Heart right ventricle (tissue), 16 donors: ENCODE measurements at regions not wholly inside any gene's neighbourhood (a gene's known extent, or its start where the extent isn't known, plus 50 kb on each side); places are given as distances from the start of the nearest gene placed in this dataset.

Experiments
- ATAC-seq, 8 donors: fragments of 200-7000 bp; cut with Tn5 transposase; one replicate each; pipeline ENCODE4 v1.9.1; 2020; ENCODE audit warnings: mild to moderate bottlenecking in 8 of 8, moderate library complexity in 8 of 8, moderate number of reproducible peaks in 1 of 8
- DNase-seq, 2 donors: peaks; one replicate each; pipeline ENCODE4 v3.0.0-alpha.2; 2020
- H3K27ac ChIP-seq, 10 donors: fragments of 200-600 bp; sonication (generic) in 2 of 10; one replicate each; pipeline versions ENCODE4 v1.5.0 to v1.8.0; 2020 to 2022; ENCODE audit warnings: mild to moderate bottlenecking in 3 of 10
- H3K27me3 ChIP-seq, 7 donors: fragments of 200-600 bp; one replicate each; pipeline ENCODE4 v1.8.0; 2021 to 2022; ENCODE audit warnings: mild to moderate bottlenecking in 2 of 7
- H3K36me3 ChIP-seq, 9 donors: fragments of 200-600 bp; sonication (generic) in 1 of 9; one replicate each; pipeline versions ENCODE4 v1.5.0 to v1.8.0; 2020 to 2022; ENCODE audit warnings: mild to moderate bottlenecking in 2 of 9
- H3K4me1 ChIP-seq, 9 donors: fragments of 200-600 bp; sonication (generic) in 1 of 9; one replicate each; pipeline versions ENCODE4 v1.5.0 to v1.8.0; 2020 to 2022; ENCODE audit warnings: mild to moderate bottlenecking in 4 of 9
- H3K4me3 ChIP-seq, 10 donors: fragments of 200-600 bp; sonication (generic) in 2 of 10; one replicate each; pipeline versions ENCODE4 v1.5.0 to v1.8.0; 2020 to 2022; ENCODE audit warnings: mild to moderate bottlenecking in 7 of 10, moderate library complexity in 2 of 10
- H3K9me3 ChIP-seq, 11 donors: fragments of 200-600 bp in 10 of 11; sonication (generic) in 2 of 11; one replicate each; pipeline versions ENCODE4 v1.5.0 to v1.8.0; 2013 to 2022; ENCODE audit warnings: mild to moderate bottlenecking in 2 of 11, control low read depth in 1 of 11, moderate library complexity in 1 of 11
- CTCF ChIP-seq, 9 donors: fragments of 200-600 bp; sonication (generic) in 2 of 9; IDR thresholded peaks; one replicate each; pipeline versions ENCODE4 v1.5.0 to v1.8.0; 2021 to 2022; ENCODE audit warnings: antibody characterized with exemption in 9 of 9, mild to moderate bottlenecking in 5 of 9, moderate library complexity in 1 of 9
- WGBS, 2 donors: extraction: QIAGEN DNeasy Blood & Tissue Kit; methylation state at CpG; one replicate each; pipeline ENCODE4 v1.1.7; 2013; ENCODE audit warnings: inconsistent platforms in 1 of 2; 5-methylcytosine and 5-hydroxymethylcytosine counted together
- intact Hi-C, 10 donors: fragments of 100-400 bp; cut with DNase I; formaldehyde crosslinking; loops; one replicate each; pipeline versions ENCODE4 v1.11.1 to v1.14.2; 2022
- donor health status: Arrhythmogenic right ventricular cardiomyopathy.
- donor health status: ischemic (EF 13 %, LVEDD 7.1; RV severe dilation, severe dysfunction).
- donor health status: healthy with polysubstance abuse.
- donor health status: DM: no; HTN: yes; CAD: no.
- donor health status: DM: no; HTN: no; CAD: no.
- donor health status: ischemic (EF 25% LVEDD 6.9; RV normal size, moderate dysfunction).
- donor health status: ischemic (EF 25% LVEDD 5.7; RV mildly dilated, moderate dysfunction).
- donor health status: healthy.
- donor health status: DM: yes; HTN: yes; CAD: no.
- donor health status: Ischemic cardiomyopathy.
- donor health status: ischemic (EF 35%, LVEDD 5.7; RV mildly dilated, moderate dysfunction).
- donor health status: nonischemic (EF 11% LVEDD 7.7; RV severe dilation, severe dysfunction).
- donor health status: DM: yes; HTN: yes; CAD: no.
- donor health status: PGD.
- donor health status: ischemic (EF 29% LVEDD 5.4; RV normal size, mild dysfunction).
- donor health status: nonischemic (EF 23%, LVEDD 6.1; RV moderate dilation, normal function).

DNA sequence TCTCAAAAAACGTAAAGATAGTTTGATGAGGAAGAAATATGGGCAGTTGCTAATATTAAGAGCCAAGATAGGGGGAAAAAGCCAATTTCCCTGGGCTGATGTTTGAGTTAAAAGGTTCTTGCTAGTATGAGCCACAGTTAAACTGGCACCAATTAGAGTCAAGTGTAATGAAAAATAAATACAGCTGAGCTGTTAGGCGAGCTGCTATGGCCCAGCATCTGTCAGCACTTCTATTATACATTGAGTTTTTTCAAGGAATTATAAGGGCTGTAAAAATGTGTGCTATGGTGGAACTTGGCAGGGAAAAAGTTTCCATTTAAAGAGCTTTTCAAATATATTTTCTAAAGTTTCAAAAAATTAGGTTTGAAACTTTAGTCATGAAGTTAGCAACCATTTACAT, 279.6 kb downstream of the CYRIA start:
- no peak overlapping the region for H3K27ac ChIP-seq
- no peak for TF ChIP-seq CTCF (IDR thresholded peaks at IDR 0.05)
- H3K4me3 ChIP-seq: no peak overlapping the region
- peaks cover 0 to 8% (median 0%) of the 10 kb centered on the region in 9 donors for H3K4me1 ChIP-seq
- ATAC-seq: no peak
- H3K36me3 ChIP-seq: no peaks in the 10 kb centered on the region
- no peak for DNase-seq
- no peaks in the 10 kb centered on the region for H3K9me3 ChIP-seq
- 60 to 63% methylated on average over 2 of the region's 2 CpGs for WGBS, 2 donors
- intact Hi-C loops: no loop called here
- peaks cover 0 to 5% (median 0%) of the 10 kb centered on the region in 7 donors for H3K27me3 ChIP-seq

DNA sequence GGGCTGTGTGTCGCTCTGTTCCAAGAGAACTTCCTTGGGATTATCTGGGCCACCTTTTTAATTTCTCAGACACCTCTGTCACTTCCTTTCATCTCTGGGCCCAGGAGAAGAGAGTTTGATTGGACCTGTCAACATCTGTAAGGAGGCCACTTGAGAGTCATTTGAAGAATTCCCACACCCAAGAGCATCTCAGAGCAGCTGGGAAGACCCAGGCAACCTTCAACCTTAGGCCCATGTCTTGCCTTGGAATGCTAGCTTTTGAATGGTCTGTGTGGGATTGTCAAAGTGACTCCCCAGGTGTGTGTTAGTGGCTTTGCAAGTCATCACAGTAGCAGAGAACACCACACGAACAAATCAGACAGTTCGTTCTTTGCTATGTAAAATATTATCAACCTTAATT, 280.3 kb downstream of the CYRIA start:
- H3K4me3 ChIP-seq: no peak overlapping the region
- no peaks in the 10 kb centered on the region for H3K9me3 ChIP-seq
- 68 to 72% methylated on average over 3 of the region's 3 CpGs for WGBS, 2 donors
- H3K27ac ChIP-seq: no peak overlapping the region
- no peaks in the 10 kb centered on the region for H3K36me3 ChIP-seq
- no peak for TF ChIP-seq CTCF (IDR thresholded peaks at IDR 0.05)
- peaks cover 0 to 5% (median 0%) of the 10 kb centered on the region in 7 donors for H3K27me3 ChIP-seq
- intact Hi-C loops: loop anchor here in 1 of 10 donors (1.0 kb wide), 1 partner anchor 35 kb away; no protein-coding TSS in a partner anchor
- peaks cover 0 to 8% (median 0%) of the 10 kb centered on the region in 9 donors for H3K4me1 ChIP-seq
- no peak for DNase-seq
- peak in 1 of 8 donors; percentile 17 for ATAC-seq

DNA sequence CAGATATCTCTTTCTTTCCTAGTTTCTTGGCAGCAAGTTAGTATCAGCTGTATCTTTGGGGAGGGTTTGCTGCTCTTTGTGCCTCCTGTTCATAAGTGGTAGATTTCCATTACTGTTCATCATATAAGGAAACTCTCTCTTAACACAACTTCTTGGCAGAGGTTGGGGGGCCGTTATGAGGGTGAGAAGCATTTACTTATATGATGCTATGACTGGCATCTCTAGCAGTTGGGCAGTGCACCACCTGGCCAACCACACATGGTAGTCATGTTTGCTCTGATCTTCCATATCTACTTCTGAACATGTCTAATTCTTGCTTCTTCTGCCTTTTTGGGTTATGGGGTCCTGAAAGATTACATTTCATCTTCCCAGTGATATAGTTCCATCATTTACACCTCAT, 282.2 kb downstream of the CYRIA start:
- H3K9me3 ChIP-seq: no peaks in the 10 kb centered on the region
- ATAC-seq (no peak), DNase-seq (no peak)
- 59 to 61% methylated on average over 1 of the region's 1 CpG for WGBS, 2 donors
- H3K4me3 ChIP-seq: no peak overlapping the region
- no peaks in the 10 kb centered on the region for H3K36me3 ChIP-seq
- H3K4me1 ChIP-seq: peaks cover 0 to 8% (median 0%) of the 10 kb centered on the region in 9 donors
- intact Hi-C loops: no loop called here
- no peak overlapping the region for H3K27ac ChIP-seq
- no peak for TF ChIP-seq CTCF (IDR thresholded peaks at IDR 0.05)
- peaks cover 0 to 5% (median 0%) of the 10 kb centered on the region in 7 donors for H3K27me3 ChIP-seq

DNA sequence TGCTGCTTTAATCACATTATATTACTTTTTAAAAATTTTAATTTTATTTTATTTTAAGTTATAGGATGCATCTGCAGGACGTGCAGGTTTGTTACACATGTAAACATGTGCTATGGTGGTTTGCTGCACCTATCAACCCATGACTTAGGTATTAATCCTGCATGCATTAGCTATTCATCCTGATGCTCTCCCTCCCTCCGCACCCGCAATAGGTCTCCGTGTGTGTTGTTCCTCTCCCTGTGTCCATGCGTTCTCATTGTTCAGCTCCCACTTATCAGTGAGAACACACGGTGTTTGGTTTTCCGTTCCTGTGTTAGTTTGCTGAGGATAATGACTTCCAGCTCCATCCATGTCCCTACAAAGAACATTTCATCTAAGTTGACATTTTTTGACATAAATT, 283.2 kb downstream of the CYRIA start:
- Histone ChIP-seq H3K9me3 (no peaks in the 10 kb centered on the region), H3K4me3 (no peak overlapping the region), H3K27me3 (peaks cover 0 to 5% (median 0%) of the 10 kb centered on the region in 7 donors), H3K36me3 (no peaks in the 10 kb centered on the region), H3K27ac (no peak overlapping the region), H3K4me1 (peaks cover 0 to 8% (median 0%) of the 10 kb centered on the region in 9 donors)
- TF ChIP-seq CTCF (IDR thresholded peaks at IDR 0.05): no peak
- DNase-seq (no peak), ATAC-seq (no peak)
- intact Hi-C loops: no loop called here
- WGBS, 2 donors: 62 to 67% methylated on average over 7 of the region's 7 CpGs
